ENCODE measurements at regions not wholly inside any gene's neighbourhood (a gene's known extent, or its start where the extent isn't known, plus 50 kb on each side); places are given as distances from the start of the nearest gene placed in this dataset.

GRCh38 chr5:87116825-87117512, 150.7 kb upstream of the RASA1 start:
- H3K4me1 Mint-ChIP-seq, result peaks cover 3% of the 10 kb centered on the region; the same call in 2 of the 3 replicates
- H3K9me3 Mint-ChIP-seq, result no peaks in the 10 kb centered on the region
- H3K27me3 Mint-ChIP-seq (ENCODE audit: insufficient read depth, low read depth, poor library complexity), result peaks cover 1% of the 10 kb centered on the region
- no peak for TF ChIP-seq ZNF331 (CRISPR knock-in tag; IDR thresholded peaks at IDR 0.05; ENCODE audit: low read depth)
- TF ChIP-seq, protein P1, sequence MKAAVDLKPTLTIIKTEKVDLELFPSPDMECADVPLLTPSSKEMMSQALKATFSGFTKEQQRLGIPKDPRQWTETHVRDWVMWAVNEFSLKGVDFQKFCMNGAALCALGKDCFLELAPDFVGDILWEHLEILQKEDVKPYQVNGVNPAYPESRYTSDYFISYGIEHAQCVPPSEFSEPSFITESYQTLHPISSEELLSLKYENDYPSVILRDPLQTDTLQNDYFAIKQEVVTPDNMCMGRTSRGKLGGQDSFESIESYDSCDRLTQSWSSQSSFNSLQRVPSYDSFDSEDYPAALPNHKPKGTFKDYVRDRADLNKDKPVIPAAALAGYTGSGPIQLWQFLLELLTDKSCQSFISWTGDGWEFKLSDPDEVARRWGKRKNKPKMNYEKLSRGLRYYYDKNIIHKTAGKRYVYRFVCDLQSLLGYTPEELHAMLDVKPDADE (IDR thresholded peaks at IDR 0.05), result no peak
- no peak for TF ChIP-seq CREB1 (CRISPR knock-in tag; IDR thresholded peaks at IDR 0.05; ENCODE audit: low read depth)
- no peak for TF ChIP-seq STAT1 (IDR thresholded peaks at IDR 0.05; ENCODE audit: unreplicated experiment)
- TF ChIP-seq EZH2 (IDR thresholded peaks at IDR 0.05; ENCODE audit: low read depth, unreplicated experiment), result no peak
- no peak for TF ChIP-seq REST (IDR thresholded peaks at IDR 0.05; ENCODE audit: unreplicated experiment)
- TF ChIP-seq JUNB (IDR thresholded peaks at IDR 0.05; ENCODE audit: unreplicated experiment), result no peak
- TF ChIP-seq POLR2AphosphoS5 (IDR thresholded peaks at IDR 0.05; ENCODE audit: low read depth), result no peak
- no peak for TF ChIP-seq NANOG (IDR thresholded peaks at IDR 0.05; ENCODE audit: borderline replicate concordance)
- TF ChIP-seq ZNF114 (CRISPR knock-in tag; IDR thresholded peaks at IDR 0.05), result no peak
- TF ChIP-seq, protein P2, sequence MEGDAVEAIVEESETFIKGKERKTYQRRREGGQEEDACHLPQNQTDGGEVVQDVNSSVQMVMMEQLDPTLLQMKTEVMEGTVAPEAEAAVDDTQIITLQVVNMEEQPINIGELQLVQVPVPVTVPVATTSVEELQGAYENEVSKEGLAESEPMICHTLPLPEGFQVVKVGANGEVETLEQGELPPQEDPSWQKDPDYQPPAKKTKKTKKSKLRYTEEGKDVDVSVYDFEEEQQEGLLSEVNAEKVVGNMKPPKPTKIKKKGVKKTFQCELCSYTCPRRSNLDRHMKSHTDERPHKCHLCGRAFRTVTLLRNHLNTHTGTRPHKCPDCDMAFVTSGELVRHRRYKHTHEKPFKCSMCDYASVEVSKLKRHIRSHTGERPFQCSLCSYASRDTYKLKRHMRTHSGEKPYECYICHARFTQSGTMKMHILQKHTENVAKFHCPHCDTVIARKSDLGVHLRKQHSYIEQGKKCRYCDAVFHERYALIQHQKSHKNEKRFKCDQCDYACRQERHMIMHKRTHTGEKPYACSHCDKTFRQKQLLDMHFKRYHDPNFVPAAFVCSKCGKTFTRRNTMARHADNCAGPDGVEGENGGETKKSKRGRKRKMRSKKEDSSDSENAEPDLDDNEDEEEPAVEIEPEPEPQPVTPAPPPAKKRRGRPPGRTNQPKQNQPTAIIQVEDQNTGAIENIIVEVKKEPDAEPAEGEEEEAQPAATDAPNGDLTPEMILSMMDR (conservative IDR thresholded peaks at IDR 0.05; ENCODE audit: low read depth in 2 of 2), result no peak
- no peak for TF ChIP-seq EZH2phosphoT487 (IDR thresholded peaks at IDR 0.05; ENCODE audit: unreplicated experiment)
- TF ChIP-seq ZNF462 (CRISPR knock-in tag; IDR thresholded peaks at IDR 0.05), result no peak
- H3F3A ChIP-seq (replicated peaks; ENCODE audit: low read depth), result no peaks in the 10 kb centered on the region
- ATAC-seq, result no peak
- no peak overlapping the region for H2AFZ ChIP-seq
- no peaks in the 10 kb centered on the region for H3K36me3 Mint-ChIP-seq (ENCODE audit: low read depth)
- H3K27ac Mint-ChIP-seq, result no peak overlapping the region
- no peak overlapping the region for H3K4me3 Mint-ChIP-seq
- H3K9me2 ChIP-seq (ENCODE audit: insufficient read depth), result no peaks in the 10 kb centered on the region; the same call in 1 of the 2 replicates
- no peaks in the 10 kb centered on the region for H3K36me3 ChIP-seq (ENCODE audit: insufficient read depth)
- no peaks in the 10 kb centered on the region for H4K20me1 ChIP-seq (replicated peaks; ENCODE audit: insufficient read depth)
- no peak overlapping the region for H3K4me2 ChIP-seq
- no peaks in the 10 kb centered on the region for H3K79me2 ChIP-seq (replicated peaks; ENCODE audit: insufficient read depth)
- no peaks in the 10 kb centered on the region; the same call in 1 of the 2 replicates for H3K4me1 ChIP-seq (ENCODE audit: insufficient read depth)
- H3K27me3 ChIP-seq (ENCODE audit: insufficient read depth), result no peaks in the 10 kb centered on the region
- no peak overlapping the region for H3K27ac ChIP-seq (ENCODE audit: low read depth)
- DNase-seq (ENCODE audit: low spot score), result no peak
- H3K4me3 ChIP-seq, result no peak overlapping the region

All from GM23338 (cell line).